ENCODE measurements at regions not wholly inside any gene's neighbourhood (a gene's known extent, or its start where the extent isn't known, plus 50 kb on each side); places are given as distances from the start of the nearest gene placed in this dataset.

- no peak for TF ChIP-seq CTCF (conservative IDR thresholded peaks at IDR 0.05 in 1 of 2, IDR thresholded peaks at IDR 0.05 in 1 of 2; ENCODE audit: extremely low read depth in 1 of 2, insufficient read depth in 1 of 2, low read depth in 1 of 2, low read length in 2 of 2)
- no peak for TF ChIP-seq EZH2 (IDR thresholded peaks at IDR 0.05; ENCODE audit: borderline replicate concordance, low read length)
Measured at GRCh38 chr17:52276381-52277008, 118.0 kb upstream of the CA10 start.

Measured in mammary epithelial cell (primary cell).